ENCODE measurements at regions not wholly inside any gene's neighbourhood (a gene's known extent, or its start where the extent isn't known, plus 50 kb on each side); places are given as distances from the start of the nearest gene placed in this dataset.

- Histone ChIP-seq H3K4me3 (no peak overlapping the region), H3K4me1 (no peaks in the 10 kb centered on the region), H3K27me3 (no peaks in the 10 kb centered on the region), H3K9me3 (no peaks in the 10 kb centered on the region), H3K27ac (no peak overlapping the region), H3K36me3 (no peaks in the 10 kb centered on the region)
- intact Hi-C loops (cut with DNase I; ENCODE audit: low total_unique reads) = no loop called here
- no peak for DNase-seq
- TF ChIP-seq CTCF (IDR thresholded peaks at IDR 0.05) = no peak
Observed at GRCh38 chr5:8102714-8103113, 233.8 kb downstream of the MTRR start.

GRCh38 chr5:8114597-8115266 is 245.8 kb downstream of the MTRR start:
- H3K27me3 ChIP-seq = no peaks in the 10 kb centered on the region
- DNase-seq = no peak
- no peaks in the 10 kb centered on the region for H3K9me3 ChIP-seq
- no peak for TF ChIP-seq CTCF (IDR thresholded peaks at IDR 0.05)
- H3K27ac ChIP-seq = no peak overlapping the region
- H3K4me1 ChIP-seq = no peaks in the 10 kb centered on the region
- no peak overlapping the region for H3K4me3 ChIP-seq
- H3K36me3 ChIP-seq = no peaks in the 10 kb centered on the region
- intact Hi-C loops (cut with DNase I; ENCODE audit: low total_unique reads) = no loop called here

DNA sequence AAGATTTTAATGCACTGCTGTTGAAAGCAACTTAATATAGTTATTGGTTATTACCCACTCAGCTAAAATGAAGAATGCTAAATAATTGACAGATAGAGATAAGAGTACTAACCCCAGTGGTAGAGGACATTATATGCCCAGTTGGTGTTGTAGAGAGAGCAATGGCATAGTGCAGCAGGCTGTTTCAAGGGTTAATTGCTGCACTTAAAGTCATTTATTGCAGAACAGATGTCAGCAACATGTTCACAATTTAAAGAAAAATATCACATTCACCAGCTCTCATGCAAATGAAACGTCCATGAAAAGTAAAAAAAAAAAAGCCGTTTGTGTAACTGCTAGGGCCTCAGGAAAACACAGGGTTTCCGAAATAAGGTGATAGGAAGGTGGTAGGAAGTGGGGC is 254.6 kb downstream of the MTRR start:
- Histone ChIP-seq H3K36me3 (no peaks in the 10 kb centered on the region), H3K27me3 (no peaks in the 10 kb centered on the region), H3K27ac (no peak overlapping the region), H3K4me3 (no peak overlapping the region), H3K9me3 (no peaks in the 10 kb centered on the region), H3K4me1 (no peaks in the 10 kb centered on the region)
- intact Hi-C loops (cut with DNase I; ENCODE audit: low total_unique reads) = no loop called here
- DNase-seq = no peak
- no peak for TF ChIP-seq CTCF (IDR thresholded peaks at IDR 0.05)

DNA sequence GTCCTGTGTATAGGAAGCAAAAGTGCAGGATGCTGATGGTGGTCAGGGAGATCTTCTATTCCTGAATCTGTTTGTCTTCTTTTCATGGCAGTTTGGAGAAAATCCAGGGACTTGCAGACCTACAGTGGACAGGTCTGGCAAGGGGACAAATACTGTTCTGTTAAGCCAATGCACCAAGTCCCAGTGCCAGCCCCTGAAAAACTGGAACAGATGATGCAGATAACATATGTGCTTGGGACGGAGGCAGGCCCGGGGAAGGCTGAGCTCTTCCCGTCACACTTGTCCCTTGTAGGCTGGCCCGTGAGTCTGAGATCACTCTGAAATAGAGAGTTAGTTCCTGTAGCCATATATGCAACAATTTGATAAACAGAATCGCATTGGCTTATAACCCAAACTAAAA is 265.7 kb downstream of the MTRR start:
- peaks cover 0 to 22% (median 2%) of the 10 kb centered on the region in 4 donors for H3K4me1 ChIP-seq
- no peak for TF ChIP-seq CTCF (IDR thresholded peaks at IDR 0.05)
- H3K27me3 ChIP-seq = no peaks in the 10 kb centered on the region
- intact Hi-C loops (cut with DNase I; ENCODE audit: low total_unique reads) = no loop called here
- H3K36me3 ChIP-seq = no peaks in the 10 kb centered on the region
- H3K27ac ChIP-seq = no peak overlapping the region
- H3K9me3 ChIP-seq = no peaks in the 10 kb centered on the region
- H3K4me3 ChIP-seq = no peak overlapping the region
- DNase-seq = no peak

DNA sequence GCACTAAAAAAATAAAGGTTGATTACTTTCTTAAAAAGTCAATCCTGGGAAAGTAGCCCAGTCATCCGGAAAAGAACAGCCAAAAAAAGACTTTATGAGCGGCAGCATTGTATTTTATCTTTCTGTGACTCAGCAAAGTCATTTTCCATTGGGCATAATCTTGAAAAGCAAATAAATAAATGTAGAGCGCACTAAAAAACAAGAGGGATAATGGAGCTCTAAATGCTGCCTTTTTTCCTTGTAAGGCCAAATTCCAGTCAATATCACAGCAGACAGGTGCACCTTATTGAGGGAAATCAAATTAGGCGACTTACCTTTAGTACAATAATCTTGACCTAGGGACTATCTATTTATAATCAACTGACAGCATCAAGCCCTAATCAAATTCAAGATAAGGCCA is 266.8 kb downstream of the MTRR start:
- intact Hi-C loops (cut with DNase I; ENCODE audit: low total_unique reads) = no loop called here
- TF ChIP-seq CTCF (IDR thresholded peaks at IDR 0.05) = no peak
- peaks cover 0 to 22% (median 2%) of the 10 kb centered on the region in 4 donors for H3K4me1 ChIP-seq
- H3K27me3 ChIP-seq = no peaks in the 10 kb centered on the region
- no peak overlapping the region for H3K27ac ChIP-seq
- no peaks in the 10 kb centered on the region for H3K9me3 ChIP-seq
- DNase-seq = no peak
- no peak overlapping the region for H3K4me3 ChIP-seq
- H3K36me3 ChIP-seq = no peaks in the 10 kb centered on the region

GRCh38 chr5:8136271-8136670 is 267.3 kb downstream of the MTRR start:
- Histone ChIP-seq H3K4me3 (no peak overlapping the region), H3K9me3 (no peaks in the 10 kb centered on the region), H3K4me1 (peaks cover 0 to 22% (median 2%) of the 10 kb centered on the region in 4 donors), H3K27me3 (no peaks in the 10 kb centered on the region), H3K36me3 (no peaks in the 10 kb centered on the region), H3K27ac (no peak overlapping the region)
- DNase-seq = no peak
- intact Hi-C loops (cut with DNase I; ENCODE audit: low total_unique reads) = no loop called here
- TF ChIP-seq CTCF (IDR thresholded peaks at IDR 0.05) = no peak

All from tibial artery (tissue), 4 donors.